Effector CD8-positive, alpha-beta T cell (primary cell): ENCODE measurements at regions not wholly inside any gene's neighbourhood (a gene's known extent, or its start where the extent isn't known, plus 50 kb on each side); places are given as distances from the start of the nearest gene placed in this dataset.

Experiments used
- DNase-seq: peaks from one replicate; lab custom pipeline; 2025; lab: John Stamatoyannopoulos, UW

- no peak for DNase-seq
Measured at GRCh38 chr5:165286692-165287091, 1781.3 kb downstream of the MAT2B start.

- DNase-seq = no peak
Measured at GRCh38 chr5:165290535-165290934, 1785.1 kb downstream of the MAT2B start.

GRCh38 chr5:165296401-165297130 lies 1791.1 kb downstream of the MAT2B start:
- no peak for DNase-seq

- no peak for DNase-seq
Measured at GRCh38 chr5:165304193-165304827, 1798.9 kb downstream of the MAT2B start.

- DNase-seq = no peak
Measured at GRCh38 chr5:165305596-165305995, 1800.2 kb downstream of the MAT2B start.

GRCh38 chr5:165309446-165309845 lies 1804.0 kb downstream of the MAT2B start:
- no peak for DNase-seq

GRCh38 chr5:165310031-165310430 lies 1804.6 kb downstream of the MAT2B start:
- DNase-seq = no peak

- no peak for DNase-seq
Measured at GRCh38 chr5:165321912-165322311, 1816.5 kb downstream of the MAT2B start.

GRCh38 chr5:165325221-165325620 lies 1819.8 kb downstream of the MAT2B start:
- DNase-seq = no peak

GRCh38 chr5:165327631-165328030 lies 1822.2 kb downstream of the MAT2B start:
- DNase-seq = no peak

GRCh38 chr5:165328846-165329245 lies 1823.4 kb downstream of the MAT2B start:
- no peak for DNase-seq

GRCh38 chr5:165333623-165334022 lies 1828.2 kb downstream of the MAT2B start:
- DNase-seq = no peak

GRCh38 chr5:165334201-165334600 lies 1828.8 kb downstream of the MAT2B start:
- DNase-seq = no peak

GRCh38 chr5:165349735-165350134 lies 1844.3 kb downstream of the MAT2B start:
- DNase-seq = no peak

GRCh38 chr5:165351342-165351741 lies 1845.9 kb downstream of the MAT2B start:
- DNase-seq = no peak

- no peak for DNase-seq
Measured at GRCh38 chr5:165360366-165360765, 1854.9 kb downstream of the MAT2B start.

- no peak for DNase-seq
Measured at GRCh38 chr5:165360784-165361542, 1855.5 kb downstream of the MAT2B start.

GRCh38 chr5:165370233-165370632 lies 1864.8 kb downstream of the MAT2B start:
- no peak for DNase-seq

- no peak for DNase-seq
Measured at GRCh38 chr5:165370794-165371193, 1865.4 kb downstream of the MAT2B start.

- DNase-seq = no peak
Measured at GRCh38 chr5:165375201-165375600, 1869.8 kb downstream of the MAT2B start.

GRCh38 chr5:165393839-165394238 lies 1888.4 kb downstream of the MAT2B start:
- no peak for DNase-seq

- no peak for DNase-seq
Measured at GRCh38 chr5:165397516-165397915, 1892.1 kb downstream of the MAT2B start.

GRCh38 chr5:165400086-165400485 lies 1894.7 kb downstream of the MAT2B start:
- DNase-seq = no peak
